HG03175 (cell line): ENCODE measurements at regions not wholly inside any gene's neighbourhood (a gene's known extent, or its start where the extent isn't known, plus 50 kb on each side); places are given as distances from the start of the nearest gene placed in this dataset.

Source experiments
- ATAC-seq: cut with Tn5 transposase; IDR thresholded peaks from one replicate; pipeline ENCODE4 v1.9.1; 2021; ENCODE audit warnings: mild to moderate bottlenecking, moderate library complexity; ENCODE audit not compliant: unreplicated experiment

GRCh38 chr3:148204131-148204530, 493.6 kb upstream of the AGTR1 start:
- no peak for ATAC-seq

- ATAC-seq: no peak
Observed at GRCh38 chr3:148205977-148206376, 491.7 kb upstream of the AGTR1 start.

DNA sequence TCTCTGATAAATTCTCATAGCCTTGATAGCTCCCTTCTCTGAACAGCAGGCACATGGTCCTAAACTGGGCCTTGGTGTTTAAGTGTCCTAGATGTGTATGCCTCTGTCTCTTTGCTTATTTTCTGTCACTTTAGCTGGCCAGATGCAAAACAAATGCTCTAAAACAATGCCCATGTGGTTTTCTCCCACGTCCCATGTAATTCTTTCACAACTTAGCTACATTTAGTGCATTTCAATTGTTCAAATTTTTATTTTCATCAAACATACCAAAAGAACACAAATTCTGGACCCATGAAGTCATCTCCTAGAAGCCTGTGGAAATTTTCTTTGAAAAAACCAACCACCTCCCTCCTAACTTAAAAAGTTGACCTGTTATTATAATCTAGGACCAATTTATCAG, 491.3 kb upstream of the AGTR1 start:
- ATAC-seq: no peak

- no peak for ATAC-seq
Observed at GRCh38 chr3:148208975-148209374, 488.7 kb upstream of the AGTR1 start.

GRCh38 chr3:148211725-148212124, 486.0 kb upstream of the AGTR1 start:
- peak; percentile 97 for ATAC-seq

DNA sequence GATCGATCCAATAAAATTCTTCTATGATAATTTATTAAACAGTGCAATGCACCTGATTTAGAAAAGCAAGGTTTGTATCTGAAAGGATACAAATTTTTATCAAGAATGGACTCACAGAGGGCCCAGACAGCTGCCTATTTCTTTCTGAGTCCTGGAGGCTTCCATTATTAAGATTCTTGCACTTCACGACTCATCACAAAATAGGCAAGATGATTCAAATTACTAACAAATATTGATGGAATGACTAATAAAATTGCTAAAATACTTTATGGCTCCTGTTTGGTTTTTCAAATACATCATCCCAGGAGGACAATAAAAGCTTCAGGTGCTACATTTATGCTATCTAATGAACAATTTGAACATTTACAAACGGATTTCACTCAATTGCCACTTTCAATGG, 483.0 kb upstream of the AGTR1 start:
- ATAC-seq: no peak

- ATAC-seq: no peak
Observed at GRCh38 chr3:148217317-148217716, 480.4 kb upstream of the AGTR1 start.

DNA sequence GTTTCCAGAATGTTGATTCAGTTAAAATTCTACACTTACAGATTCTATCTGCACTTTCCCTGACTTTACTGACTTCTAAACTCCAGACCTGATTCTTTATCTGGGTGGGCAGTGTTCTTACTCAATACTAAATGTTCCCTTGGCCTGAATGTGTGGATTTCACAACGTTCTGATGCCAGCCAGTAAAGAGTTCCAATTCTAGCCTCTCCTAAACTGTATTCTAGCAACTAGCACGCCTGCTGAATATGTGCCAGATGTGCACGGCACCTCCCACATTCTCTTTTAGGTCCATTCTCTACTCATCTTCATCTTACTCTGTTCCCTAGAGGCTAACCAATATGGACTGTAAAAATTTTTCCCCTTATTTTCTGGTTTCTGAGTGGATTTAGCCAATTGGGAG, 479.5 kb upstream of the AGTR1 start:
- no peak for ATAC-seq

DNA sequence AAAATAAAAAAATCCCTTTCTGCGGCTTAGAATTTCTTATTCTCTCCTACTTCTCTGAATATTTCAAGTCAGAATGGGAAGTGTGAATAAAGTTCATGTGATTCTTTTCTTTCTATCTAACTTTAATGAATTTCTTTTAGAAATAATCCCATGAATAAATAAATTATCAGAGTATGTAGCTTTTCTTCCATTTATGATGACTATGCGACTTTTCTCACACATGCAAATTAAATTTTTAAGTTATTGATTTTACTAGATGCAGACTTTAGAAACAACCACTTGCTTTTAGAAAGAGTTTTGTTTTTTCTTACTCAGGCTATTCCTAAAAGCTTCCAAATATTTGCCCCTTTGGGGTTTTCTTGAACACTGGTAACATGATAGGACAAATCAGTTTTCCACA, 477.7 kb upstream of the AGTR1 start:
- no peak for ATAC-seq

GRCh38 chr3:148221303-148221702, 476.4 kb upstream of the AGTR1 start:
- no peak for ATAC-seq

DNA sequence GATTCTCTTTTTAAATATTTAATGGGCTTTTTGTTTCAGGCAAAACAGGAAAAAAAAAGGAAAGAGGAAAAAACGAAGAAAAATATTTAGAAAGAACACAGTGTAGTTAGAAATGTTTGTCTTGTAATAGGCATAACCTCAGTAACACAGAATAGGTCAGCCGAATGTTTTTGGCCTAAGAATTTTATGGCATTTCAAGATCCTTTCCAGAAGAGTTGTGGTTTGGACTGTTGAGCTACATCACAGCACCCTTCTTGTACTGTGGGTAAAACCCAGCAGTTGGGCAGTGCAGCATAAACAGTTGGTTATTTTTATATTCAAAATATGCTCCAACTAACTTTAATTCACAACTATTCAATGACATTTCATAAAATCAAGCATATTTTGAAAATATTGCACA, 474.4 kb upstream of the AGTR1 start:
- ATAC-seq: no peak

DNA sequence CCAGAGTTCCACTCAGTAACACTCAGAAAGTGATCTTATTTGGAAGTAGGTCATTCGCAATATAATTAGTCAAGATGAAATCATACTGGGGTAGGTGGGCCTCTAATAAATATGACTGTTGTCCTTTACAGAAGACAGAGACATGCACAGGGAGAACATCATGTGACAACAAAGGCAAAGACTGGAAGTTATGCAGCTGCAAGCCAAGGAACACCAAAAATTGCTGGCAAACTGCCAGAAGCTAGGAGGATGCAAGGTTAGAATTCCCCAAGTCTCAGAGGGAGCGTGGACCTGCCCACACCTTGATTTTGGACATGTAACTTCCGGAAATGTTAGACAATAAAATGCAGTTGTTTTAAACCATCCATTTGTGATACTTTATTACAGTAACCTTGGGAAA, 471.5 kb upstream of the AGTR1 start:
- ATAC-seq: no peak

GRCh38 chr3:148227534-148227933, 470.2 kb upstream of the AGTR1 start:
- no peak for ATAC-seq

DNA sequence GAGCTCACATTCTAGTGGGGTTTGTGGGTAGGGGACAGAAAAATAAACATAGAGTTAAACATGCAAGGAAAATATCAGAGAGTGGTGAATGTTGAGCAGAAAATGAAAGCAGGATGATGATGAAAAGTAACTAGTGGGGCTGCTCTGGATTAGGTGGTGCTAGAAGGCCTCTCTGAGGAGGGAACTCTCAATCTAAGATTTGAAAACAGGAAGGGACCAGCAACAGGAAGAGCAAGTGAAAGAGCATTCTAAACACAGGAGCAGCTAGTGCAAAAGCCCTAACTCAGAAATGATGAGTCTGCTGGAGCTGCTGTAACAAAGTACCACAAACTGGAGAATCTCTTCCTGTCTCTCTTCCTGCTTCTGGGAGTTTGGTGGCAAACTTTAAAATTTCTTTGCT, 468.6 kb upstream of the AGTR1 start:
- no peak for ATAC-seq

- ATAC-seq: no peak
Observed at GRCh38 chr3:148230473-148230872, 467.2 kb upstream of the AGTR1 start.

DNA sequence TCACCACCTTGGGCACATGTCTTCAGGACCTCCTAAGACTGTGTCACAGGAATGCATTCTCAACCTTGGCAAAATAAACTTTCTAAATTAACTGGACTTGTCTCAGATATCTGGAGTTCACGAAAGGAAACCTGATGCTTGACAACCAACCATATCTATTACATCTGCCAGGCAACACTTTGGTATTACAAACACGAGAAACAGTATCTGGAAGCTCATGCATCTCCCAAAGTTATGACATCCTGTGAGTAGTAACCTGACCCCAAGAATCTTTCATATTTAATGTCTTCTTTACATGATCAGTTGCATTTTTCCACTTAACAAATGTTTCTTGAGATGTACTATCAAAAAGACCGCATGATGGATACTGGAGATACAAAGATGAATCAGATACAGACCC, 465.3 kb upstream of the AGTR1 start:
- ATAC-seq: no peak

- no peak for ATAC-seq
Observed at GRCh38 chr3:148233403-148233802, 464.3 kb upstream of the AGTR1 start.

GRCh38 chr3:148234536-148234935, 463.2 kb upstream of the AGTR1 start:
- ATAC-seq: no peak

DNA sequence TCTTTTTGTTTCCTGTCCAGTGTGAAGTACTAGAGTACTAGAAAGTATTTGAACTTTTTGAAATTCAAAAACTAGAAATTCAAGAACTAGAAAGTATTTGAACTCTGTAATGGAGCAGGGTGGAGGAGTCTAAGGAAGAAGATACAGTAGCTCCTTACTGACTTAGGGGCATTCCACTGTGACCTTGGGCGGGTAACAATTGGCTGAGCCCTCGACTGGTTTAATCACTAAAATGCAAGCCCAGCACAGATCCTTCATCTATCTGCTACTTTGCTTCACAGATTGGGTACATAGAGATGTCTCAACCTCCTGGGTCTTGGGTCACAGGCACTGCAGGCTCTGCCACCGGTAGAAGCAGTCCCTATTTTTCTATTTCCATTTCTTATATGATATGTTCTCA, 462.1 kb upstream of the AGTR1 start:
- ATAC-seq: no peak

DNA sequence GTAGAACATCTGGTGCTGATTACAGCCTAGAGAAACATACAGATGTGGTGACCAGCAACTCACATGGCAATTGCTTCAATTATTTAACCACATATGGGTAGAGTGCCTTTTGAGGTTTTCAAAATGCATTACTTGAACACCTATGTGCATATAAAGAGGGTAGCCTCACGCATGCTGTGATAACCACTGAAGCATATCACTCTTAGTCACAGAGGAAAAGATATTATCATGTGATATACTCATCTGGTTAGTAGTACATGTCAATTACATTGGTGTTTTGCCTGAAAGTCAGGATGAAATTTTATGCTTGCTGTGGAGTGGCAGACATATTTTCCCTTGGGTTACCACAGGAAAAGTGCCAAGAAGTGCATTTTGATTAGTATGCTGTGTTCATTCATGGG, 459.3 kb upstream of the AGTR1 start:
- no peak for ATAC-seq

GRCh38 chr3:148240351-148240750, 457.4 kb upstream of the AGTR1 start:
- no peak for ATAC-seq

DNA sequence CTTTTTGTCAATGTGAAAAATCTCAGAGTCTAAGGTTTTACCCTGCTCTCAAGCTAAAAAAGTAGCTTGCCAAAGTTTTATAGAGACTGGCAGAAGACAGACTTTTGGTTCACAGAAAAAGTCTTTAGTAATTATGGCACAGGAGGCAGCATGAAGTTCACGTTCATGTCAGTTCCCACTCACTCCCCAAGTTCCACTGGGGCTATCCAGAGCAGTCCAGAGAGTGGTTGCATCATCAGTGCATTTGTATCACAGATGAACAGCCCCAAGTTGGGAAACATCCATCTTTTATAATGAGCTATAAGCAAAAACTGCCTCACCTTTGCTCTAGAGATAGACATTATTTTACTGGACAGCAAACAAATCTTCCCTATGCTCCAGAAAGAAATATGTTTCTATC, 454.1 kb upstream of the AGTR1 start:
- ATAC-seq: no peak

DNA sequence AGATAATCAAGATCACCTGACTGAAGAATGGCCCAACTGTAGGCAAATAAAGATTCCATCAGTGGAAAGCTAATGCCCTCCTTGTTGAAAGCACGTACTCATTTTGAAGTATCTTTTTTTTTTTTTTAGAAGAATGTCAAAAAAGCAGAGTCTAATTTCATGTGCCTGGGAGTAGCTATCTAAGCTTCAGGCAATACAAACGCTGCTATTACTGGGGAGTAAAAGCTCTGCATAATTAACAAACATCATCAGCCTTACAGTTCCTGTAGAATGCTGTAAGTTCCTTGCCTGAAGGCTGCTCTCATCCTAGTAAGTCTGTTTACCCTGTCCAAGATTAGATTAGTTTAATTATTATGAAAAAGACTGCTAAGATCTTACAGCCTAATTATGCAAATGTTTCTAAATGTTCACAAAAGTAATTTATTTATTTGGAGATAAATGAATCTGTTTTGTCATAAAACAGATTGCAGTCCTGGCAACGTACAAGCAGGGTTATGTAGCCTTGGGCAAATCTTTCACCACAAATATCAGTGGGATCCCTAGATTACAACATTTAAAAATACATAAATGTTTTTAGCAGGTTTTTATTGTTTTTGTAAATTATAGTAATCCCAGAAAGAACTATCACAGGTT, 451.3 kb upstream of the AGTR1 start:
- ATAC-seq: no peak

- ATAC-seq: no peak
Observed at GRCh38 chr3:148253713-148254112, 444.0 kb upstream of the AGTR1 start.
